ENCODE measurements at regions not wholly inside any gene's neighbourhood (a gene's known extent, or its start where the extent isn't known, plus 50 kb on each side); places are given as distances from the start of the nearest gene placed in this dataset.

GRCh38 chr3:107973152-107973551 lies 117.7 kb downstream of the CD47 start:
- no peaks in the 10 kb centered on the region for H3K36me3 Mint-ChIP-seq
- H3K27ac Mint-ChIP-seq = peak overlapping the region in 1 of 2 donors; percentile 23
- no peaks in the 10 kb centered on the region for H3K27me3 Mint-ChIP-seq
- H3K9me3 Mint-ChIP-seq = no peaks in the 10 kb centered on the region
- no peaks in the 10 kb centered on the region for H3K9me3 ChIP-seq
- no peak overlapping the region for H3K4me3 Mint-ChIP-seq
- no peak overlapping the region for H3K4me3 ChIP-seq (ENCODE audit: control insufficient read depth in 1 of 2, extremely low read depth in 1 of 2, low read length in 1 of 2)
- H3K4me1 Mint-ChIP-seq = peaks cover 40 to 55% (median 47%) of the 10 kb centered on the region in 3 donors
- 100% methylated on average over 1 of the region's 2 CpGs for WGBS (ENCODE audit: insufficient coverage)
- no peaks in the 10 kb centered on the region for H3K36me3 ChIP-seq (ENCODE audit: control insufficient read depth in 2 of 2, extremely low read depth in 1 of 2, insufficient read depth in 1 of 2, low read length in 1 of 2)
- DNase-seq (no peak), ATAC-seq (replicated peaks in 1 of 4) (no peak)
- ChIA-PET POLR2A (no interaction called here), CTCF (no interaction called here)
- H3K27ac ChIP-seq (ENCODE audit: low read length) = no peak overlapping the region
- no peaks in the 10 kb centered on the region for H3K27me3 ChIP-seq (replicated peaks in 1 of 2; ENCODE audit: control insufficient read depth in 2 of 2, extremely low read depth in 1 of 2, insufficient read depth in 2 of 2, low read length in 1 of 2)
- H3K4me1 ChIP-seq (ENCODE audit: control insufficient read depth in 1 of 2, extremely low read depth in 1 of 2, insufficient read depth in 2 of 2, low read length in 2 of 2) = peaks cover 31 to 34% of the 10 kb centered on the region in 2 experiments

- ChIA-PET POLR2A (no interaction called here), CTCF (no interaction called here)
- Histone ChIP-seq H3K4me1 (ENCODE audit: control insufficient read depth in 1 of 2, extremely low read depth in 1 of 2, insufficient read depth in 2 of 2, low read length in 2 of 2) (peaks cover 12 to 15% of the 10 kb centered on the region in 2 experiments), H3K36me3 (ENCODE audit: control insufficient read depth in 2 of 2, extremely low read depth in 1 of 2, insufficient read depth in 1 of 2, low read length in 1 of 2) (no peaks in the 10 kb centered on the region), H3K27me3 (replicated peaks in 1 of 2; ENCODE audit: control insufficient read depth in 2 of 2, extremely low read depth in 1 of 2, insufficient read depth in 2 of 2, low read length in 1 of 2) (no peaks in the 10 kb centered on the region), H3K9me3 (no peaks in the 10 kb centered on the region), H3K4me3 (ENCODE audit: control insufficient read depth in 1 of 2, extremely low read depth in 1 of 2, low read length in 1 of 2) (no peak overlapping the region), H3K27ac (ENCODE audit: low read length) (no peak overlapping the region)
- ATAC-seq (replicated peaks in 1 of 4) (no peak), DNase-seq (no peak)
- H3K4me3 Mint-ChIP-seq = no peak overlapping the region
- H3K27ac Mint-ChIP-seq = no peak overlapping the region
- no peaks in the 10 kb centered on the region for H3K36me3 Mint-ChIP-seq
- WGBS (ENCODE audit: insufficient coverage) = no CpG with 5 or more reads among the region's 1 CpG
- no peaks in the 10 kb centered on the region for H3K9me3 Mint-ChIP-seq
- H3K4me1 Mint-ChIP-seq = peaks cover 19 to 35% (median 27%) of the 10 kb centered on the region in 3 donors
- no peaks in the 10 kb centered on the region for H3K27me3 Mint-ChIP-seq
Observed at GRCh38 chr3:107970993-107971580, 119.7 kb downstream of the CD47 start.

- no peaks in the 10 kb centered on the region for H3K27me3 ChIP-seq (replicated peaks in 1 of 2; ENCODE audit: control insufficient read depth in 2 of 2, extremely low read depth in 1 of 2, insufficient read depth in 2 of 2, low read length in 1 of 2)
- H3K4me3 Mint-ChIP-seq = no peak overlapping the region
- H3K36me3 Mint-ChIP-seq = no peaks in the 10 kb centered on the region
- H3K4me1 ChIP-seq (ENCODE audit: control insufficient read depth in 1 of 2, extremely low read depth in 1 of 2, insufficient read depth in 2 of 2, low read length in 2 of 2) = peaks cover 3 to 6% of the 10 kb centered on the region in 2 experiments
- H3K4me3 ChIP-seq (ENCODE audit: control insufficient read depth in 1 of 2, extremely low read depth in 1 of 2, low read length in 1 of 2) = no peak overlapping the region
- H3K9me3 ChIP-seq = no peaks in the 10 kb centered on the region
- H3K4me1 Mint-ChIP-seq = peaks cover 10 to 26% (median 19%) of the 10 kb centered on the region in 3 donors
- WGBS (ENCODE audit: insufficient coverage) = 77% methylated on average over 7 of the region's 9 CpGs
- CTCF ChIA-PET = no interaction called here
- no peak overlapping the region for H3K27ac ChIP-seq (ENCODE audit: low read length)
- no peaks in the 10 kb centered on the region for H3K27me3 Mint-ChIP-seq
- POLR2A ChIA-PET = no interaction called here
- no peaks in the 10 kb centered on the region for H3K9me3 Mint-ChIP-seq
- ATAC-seq (replicated peaks in 1 of 4) (no peak), DNase-seq (peak in 1 of 35 experiments; percentile 19)
- H3K27ac Mint-ChIP-seq = no peak overlapping the region
- no peaks in the 10 kb centered on the region for H3K36me3 ChIP-seq (ENCODE audit: control insufficient read depth in 2 of 2, extremely low read depth in 1 of 2, insufficient read depth in 1 of 2, low read length in 1 of 2)
Observed at GRCh38 chr3:107969994-107970819, 120.6 kb downstream of the CD47 start.

GRCh38 chr3:107969525-107969924 lies 121.3 kb downstream of the CD47 start:
- no peak overlapping the region for H3K27ac Mint-ChIP-seq
- ChIA-PET POLR2A (no interaction called here), CTCF (no interaction called here)
- Histone ChIP-seq H3K36me3 (ENCODE audit: control insufficient read depth in 2 of 2, extremely low read depth in 1 of 2, insufficient read depth in 1 of 2, low read length in 1 of 2) (no peaks in the 10 kb centered on the region), H3K27me3 (replicated peaks in 1 of 2; ENCODE audit: control insufficient read depth in 2 of 2, extremely low read depth in 1 of 2, insufficient read depth in 2 of 2, low read length in 1 of 2) (no peaks in the 10 kb centered on the region), H3K27ac (ENCODE audit: low read length) (no peak overlapping the region), H3K4me1 (ENCODE audit: control insufficient read depth in 1 of 2, extremely low read depth in 1 of 2, insufficient read depth in 2 of 2, low read length in 2 of 2) (peaks cover 0 to 2% of the 10 kb centered on the region in 2 experiments), H3K9me3 (no peaks in the 10 kb centered on the region), H3K4me3 (ENCODE audit: control insufficient read depth in 1 of 2, extremely low read depth in 1 of 2, low read length in 1 of 2) (no peak overlapping the region)
- no peaks in the 10 kb centered on the region for H3K9me3 Mint-ChIP-seq
- WGBS (ENCODE audit: insufficient coverage) = 95% methylated on average over 4 of the region's 4 CpGs
- no peaks in the 10 kb centered on the region for H3K27me3 Mint-ChIP-seq
- no peak for ATAC-seq (replicated peaks in 1 of 4)
- no peaks in the 10 kb centered on the region for H3K36me3 Mint-ChIP-seq
- peaks cover 5 to 20% (median 13%) of the 10 kb centered on the region in 3 donors for H3K4me1 Mint-ChIP-seq
- H3K4me3 Mint-ChIP-seq = no peak overlapping the region
- no peak for DNase-seq

GRCh38 chr3:107966276-107966675 lies 124.6 kb downstream of the CD47 start:
- DNase-seq (no peak), ATAC-seq (replicated peaks in 1 of 4) (no peak)
- no peak overlapping the region for H3K4me3 ChIP-seq (ENCODE audit: control insufficient read depth in 1 of 2, extremely low read depth in 1 of 2, low read length in 1 of 2)
- Mint-ChIP-seq H3K4me1 (peaks cover 4 to 12% (median 9%) of the 10 kb centered on the region in 3 donors), H3K27me3 (no peaks in the 10 kb centered on the region), H3K9me3 (no peaks in the 10 kb centered on the region), H3K4me3 (no peak overlapping the region), H3K36me3 (no peaks in the 10 kb centered on the region), H3K27ac (no peak overlapping the region)
- ChIA-PET CTCF (no interaction called here), POLR2A (no interaction called here)
- no peaks in the 10 kb centered on the region for H3K36me3 ChIP-seq (ENCODE audit: control insufficient read depth in 2 of 2, extremely low read depth in 1 of 2, insufficient read depth in 1 of 2, low read length in 1 of 2)
- H3K27ac ChIP-seq (ENCODE audit: low read length) = no peak overlapping the region
- no peaks in the 10 kb centered on the region for H3K9me3 ChIP-seq
- H3K4me1 ChIP-seq (ENCODE audit: control insufficient read depth in 1 of 2, extremely low read depth in 1 of 2, insufficient read depth in 2 of 2, low read length in 2 of 2) = peaks cover 0 to 2% of the 10 kb centered on the region in 2 experiments
- H3K27me3 ChIP-seq (replicated peaks in 1 of 2; ENCODE audit: control insufficient read depth in 2 of 2, extremely low read depth in 1 of 2, insufficient read depth in 2 of 2, low read length in 1 of 2) = no peaks in the 10 kb centered on the region
- WGBS (ENCODE audit: insufficient coverage) = no CpG with 5 or more reads among the region's 5 CpGs

- peaks cover 0 to 2% of the 10 kb centered on the region in 2 experiments for H3K4me1 ChIP-seq (ENCODE audit: control insufficient read depth in 1 of 2, extremely low read depth in 1 of 2, insufficient read depth in 2 of 2, low read length in 2 of 2)
- H3K36me3 Mint-ChIP-seq = no peaks in the 10 kb centered on the region
- ChIA-PET CTCF (no interaction called here), POLR2A (no interaction called here)
- no peak for ATAC-seq (replicated peaks in 1 of 4)
- no peak for DNase-seq
- H3K4me1 Mint-ChIP-seq = peaks cover 4 to 8% (median 8%) of the 10 kb centered on the region in 3 donors
- WGBS (ENCODE audit: insufficient coverage) = no CpG with 5 or more reads among the region's 5 CpGs
- no peak overlapping the region for H3K4me3 ChIP-seq (ENCODE audit: control insufficient read depth in 1 of 2, extremely low read depth in 1 of 2, low read length in 1 of 2)
- H3K27me3 ChIP-seq (replicated peaks in 1 of 2; ENCODE audit: control insufficient read depth in 2 of 2, extremely low read depth in 1 of 2, insufficient read depth in 2 of 2, low read length in 1 of 2) = no peaks in the 10 kb centered on the region
- no peak overlapping the region for H3K27ac ChIP-seq (ENCODE audit: low read length)
- no peaks in the 10 kb centered on the region for H3K36me3 ChIP-seq (ENCODE audit: control insufficient read depth in 2 of 2, extremely low read depth in 1 of 2, insufficient read depth in 1 of 2, low read length in 1 of 2)
- no peak overlapping the region for H3K4me3 Mint-ChIP-seq
- H3K9me3 ChIP-seq = no peaks in the 10 kb centered on the region
- H3K9me3 Mint-ChIP-seq = no peaks in the 10 kb centered on the region
- H3K27ac Mint-ChIP-seq = no peak overlapping the region
- no peaks in the 10 kb centered on the region for H3K27me3 Mint-ChIP-seq
Observed at GRCh38 chr3:107965136-107965655, 125.6 kb downstream of the CD47 start.
